HepG2 (cell line): ENCODE measurements at regions not wholly inside any gene's neighbourhood (a gene's known extent, or its start where the extent isn't known, plus 50 kb on each side); places are given as distances from the start of the nearest gene placed in this dataset.

ENCODE experiments used
- ATAC-seq: fragments of 200-7000 bp; cut with Tn5 transposase; 3 replicates; pipeline ENCODE4 v1.9.1; 2020; ENCODE audit warnings: mild to moderate bottlenecking, moderate library complexity
- BruUV-seq: library from RNA; stranded (reverse); fragments of 400-500 nt; replicated peaks from 2 replicates; lab custom pipeline; 2021; lab: Mats Ljungman, UMichigan
- CTCF ChIA-PET: fragments of 300-600 bp; formaldehyde crosslinking; extraction: SDS; loops from one replicate; lab custom pipeline; 2021; ENCODE audit warnings: low total read pairs, inconsistent platforms, low intra/inter-chr PET ratio; lab: Yijun Ruan, JAX
- POLR2A ChIA-PET: fragments of 350-600 bp; sonication (Branson Sonifier 250); formaldehyde crosslinking; loops from one replicate; lab custom pipeline; 2020; ENCODE audit warnings: antibody characterized with exemption, inconsistent platforms; lab: Yijun Ruan, JAX
- DNase-seq: peaks from one replicate; pipeline ENCODE4 v3.0.0-alpha.2; 2015; ENCODE audit warnings: low spot score
- FAIRE-seq: peaks from 3 replicates; lab custom pipeline; 2011; peaks lifted over from hg19 to GRCh38; lab: Jason Lieb, UNC
- H2AFZ ChIP-seq: one replicate; pipeline ENCODE4 v1.6.1; 2011; ENCODE audit warnings: low read length, inconsistent platforms
- H3K27ac ChIP-seq: fragments of 300-600 bp; 3 replicates; pipeline ENCODE4 v1.8.0; 2011; ENCODE audit warnings: mixed run types, mild to moderate bottlenecking, mixed read lengths, low read length, inconsistent platforms; ENCODE audit not compliant: insufficient read depth; ENCODE audit errors: extremely low read length
- H3K27me3 ChIP-seq, 2 experiments: fragments of 200-600 bp in 1 of 2; 2 replicates in 1 of 2; 3 replicates in 1 of 2; pipeline versions ENCODE4 v1.6.0 to v1.8.0; 2011; ENCODE audit warnings: low read length in 2 of 2, mild to moderate bottlenecking in 2 of 2, moderate library complexity in 2 of 2, inconsistent platforms in 1 of 2; ENCODE audit not compliant: insufficient read depth in 2 of 2, control insufficient read depth in 1 of 2
- H3K36me3 ChIP-seq, 2 experiments: fragments of 200-600 bp in 1 of 2; replicated peaks in 1 of 2; 2 replicates in 1 of 2; 3 replicates in 1 of 2; pipeline versions ENCODE4 v1.5.1 to v1.8.0; 2011; ENCODE audit warnings: low read length in 2 of 2, inconsistent platforms in 1 of 2; ENCODE audit not compliant: insufficient read depth in 2 of 2, control insufficient read depth in 1 of 2
- H3K4me1 ChIP-seq: 2 replicates; pipeline ENCODE4 v1.5.1; 2012; ENCODE audit warnings: low read length, inconsistent platforms; ENCODE audit not compliant: insufficient read depth
- H3K4me2 ChIP-seq: 2 replicates; pipeline ENCODE4 v1.6.0; 2011; ENCODE audit warnings: low read depth, low read length, inconsistent platforms
- H3K4me3 ChIP-seq, 3 experiments: fragments of 200-600 bp in 1 of 3; sonication (generic), shearing (Covaris generic) in 1 of 3; replicated peaks in 1 of 3; 2 replicates each; pipeline ENCODE4 v1.5.1; 2011 to 2016; ENCODE audit warnings: low read length in 3 of 3, inconsistent platforms in 2 of 3, low read depth in 2 of 3, mild to moderate bottlenecking in 2 of 3, control low read depth in 1 of 3, mixed read lengths in 1 of 3; ENCODE audit not compliant: insufficient read depth in 1 of 3
- H3K79me2 ChIP-seq: one replicate; pipeline ENCODE4 v1.6.1; 2011; ENCODE audit warnings: low read length, inconsistent platforms; ENCODE audit not compliant: insufficient read depth
- H3K9ac ChIP-seq: 2 replicates; pipeline ENCODE4 v1.6.0; 2011; ENCODE audit warnings: mild to moderate bottlenecking, low read depth, low read length, inconsistent platforms; ENCODE audit not compliant: insufficient read depth
- H3K9me3 ChIP-seq: 2 replicates; pipeline ENCODE4 v1.5.1; 2012; ENCODE audit warnings: mild to moderate bottlenecking, low read length
- H4K20me1 ChIP-seq: 2 replicates; pipeline ENCODE4 v1.6.0; 2011; ENCODE audit warnings: inconsistent platforms, mild to moderate bottlenecking, low read length, moderate library complexity; ENCODE audit not compliant: insufficient read depth
- AHR ChIP-seq: IDR thresholded peaks from 2 replicates; pipeline ENCODE4 v1.6.1; 2018; ENCODE audit warnings: missing genetic modification reagents, missing compliant biosample characterization
- ARID5B ChIP-seq: IDR thresholded peaks from 2 replicates; pipeline ENCODE4 v1.4.0; 2020; ENCODE audit warnings: mild to moderate bottlenecking, missing genetic modification reagents
- HMGXB3 ChIP-seq: sonication (generic); formaldehyde crosslinking; IDR thresholded peaks from 2 replicates; pipeline ENCODE4 v1.4.0; 2020; ENCODE audit warnings: missing genetic modification reagents, borderline replicate concordance
- HOXA7 ChIP-seq: sonication (generic); formaldehyde crosslinking; IDR thresholded peaks from 2 replicates; pipeline ENCODE4 v1.8.1; 2022; ENCODE audit warnings: mild to moderate bottlenecking, missing genetic modification reagents, moderate library complexity
- MAFK ChIP-seq, 2 experiments: IDR thresholded peaks in 1 of 2; conservative IDR thresholded peaks in 1 of 2; 2 replicates each; pipeline ENCODE4 v1.6.1; 2011; ENCODE audit warnings: improper control_type of control experiment in 2 of 2, low read length in 2 of 2
- MEIS1 ChIP-seq: sonication (generic); formaldehyde crosslinking; IDR thresholded peaks from 2 replicates; pipeline ENCODE4 v1.9.0; 2021; ENCODE audit warnings: mild to moderate bottlenecking, missing genetic modification reagents, moderate library complexity, borderline replicate concordance
- RAD21 ChIP-seq: fragments of 450-650 bp; formaldehyde crosslinking; IDR thresholded peaks from 2 replicates; pipeline ENCODE4 v1.5.0; 2020; ENCODE audit warnings: mild to moderate bottlenecking
- SNAI1 ChIP-seq: sonication (generic); formaldehyde crosslinking; IDR thresholded peaks from 2 replicates; pipeline ENCODE4 v1.5.0; 2020; ENCODE audit warnings: mild to moderate bottlenecking, missing genetic modification reagents, borderline replicate concordance
- TCF12 ChIP-seq, 2 experiments: fragments of 450-650 bp in 1 of 2; sonication (generic) in 1 of 2; formaldehyde crosslinking in 1 of 2; IDR thresholded peaks; 2 replicates each; pipeline versions ENCODE4 v1.6.1 to v1.8.0; 2017 to 2022; ENCODE audit warnings: antibody characterized with exemption in 1 of 2, mild to moderate bottlenecking in 1 of 2, missing genetic modification reagents in 1 of 2, moderate library complexity in 1 of 2
- TSC22D2 ChIP-seq: sonication (generic); formaldehyde crosslinking; IDR thresholded peaks from 2 replicates; pipeline ENCODE4 v1.5.1; 2020; ENCODE audit warnings: missing genetic modification reagents, mild to moderate bottlenecking, borderline replicate concordance
- ZFP37 ChIP-seq: sonication (generic); formaldehyde crosslinking; IDR thresholded peaks from 2 replicates; pipeline ENCODE4 v1.4.0; 2020; ENCODE audit warnings: missing genetic modification reagents, borderline replicate concordance
- ZNF138 ChIP-seq: sonication (generic); formaldehyde crosslinking; IDR thresholded peaks from 2 replicates; pipeline ENCODE4 v1.5.0; 2020; ENCODE audit warnings: mild to moderate bottlenecking, low read depth, missing genetic modification reagents
- ZNF557 ChIP-seq: sonication (generic); formaldehyde crosslinking; IDR thresholded peaks from 2 replicates; pipeline ENCODE4 v1.4.0; 2020; ENCODE audit warnings: missing genetic modification reagents
- ZNF777 ChIP-seq: sonication (generic); formaldehyde crosslinking; IDR thresholded peaks from 2 replicates; pipeline ENCODE4 v1.4.0; 2020; ENCODE audit warnings: missing genetic modification reagents
- WGBS: methylation state at CpG from one replicate; pipeline ENCODE4 v1.1.6; 2017; ENCODE audit warnings: low lambda C conversion rate; 5-methylcytosine and 5-hydroxymethylcytosine counted together
- in situ Hi-C: cut with HindIII; loops from 2 replicates; pipeline ENCODE4 v1.10.0; 2017; ENCODE audit warnings: low pct_unique_long_range_greater_than_20kb; ENCODE audit not compliant: extremely low pct_ligation_motif_present
- intact Hi-C: fragments of 100-400 bp; cut with micrococcal nuclease; formaldehyde crosslinking; loops from one replicate; pipeline ENCODE4 v1.10.0; 2022; ENCODE audit not compliant: unreplicated experiment

GRCh38 chrX:120769576-120770341, 105.9 kb downstream of the CT47B1 start (continued):
- TF ChIP-seq ARID5B (CRISPR knock-in tag) (peak; percentile 21; the same call in 1 of the 2 replicates), AHR (CRISPR knock-in tag) (no peak), RAD21 (CRISPR knock-in tag) (peak; percentile 41; the same call in 1 of the 2 replicates), MAFK (conservative IDR thresholded peaks at IDR 0.05 in 1 of 2, IDR thresholded peaks at IDR 0.05 in 1 of 2; ENCODE audit: low read length in 2 of 2) (0 out of 4 replicates have a peak, but pooled peaks of 1 of the 2 experiments have one; percentile 12), MEIS1 (CRISPR knock-in tag) (no peak)

- in situ Hi-C loops (no loop called here), intact Hi-C loops (no loop called here)
- no TSS peak for BruUV-seq
- no peak for ATAC-seq
- no peaks in the 10 kb centered on the region for H3K27me3 ChIP-seq
- H4K20me1 ChIP-seq = no peaks in the 10 kb centered on the region
- ChIA-PET CTCF (no interaction called here), POLR2A (no interaction called here)
- no peak for FAIRE-seq
- peaks cover 7% of the 10 kb centered on the region for H3K4me1 ChIP-seq
- H3K9ac ChIP-seq = no peak overlapping the region
- 61% methylated on average over 2 of the region's 2 CpGs for WGBS
- no peaks in the 10 kb centered on the region for H3K79me2 ChIP-seq
- H3K36me3 ChIP-seq = no peaks in the 10 kb centered on the region
- no peaks in the 10 kb centered on the region for H3K9me3 ChIP-seq
- H3K4me3 ChIP-seq = no peak overlapping the region
- H2AFZ ChIP-seq = no peak overlapping the region
- DNase-seq = no peak
- H3K4me2 ChIP-seq = no peak overlapping the region
- no peak overlapping the region for H3K27ac ChIP-seq
- TF ChIP-seq ZNF777 (CRISPR knock-in tag) (no peak), ZNF138 (CRISPR knock-in tag) (no peak), HMGXB3 (CRISPR knock-in tag) (no peak), ZNF557 (no peak), TCF12 (IDR thresholded peaks at IDR 0.05) (no peak), TCF12 (CRISPR knock-in tag; IDR thresholded peaks at IDR 0.05) (no peak), HOXA7 (CRISPR knock-in tag) (no peak), MAFK (conservative IDR thresholded peaks at IDR 0.05 in 1 of 2, IDR thresholded peaks at IDR 0.05 in 1 of 2; ENCODE audit: low read length in 2 of 2) (no peak), ZFP37 (no peak), TSC22D2 (CRISPR knock-in tag) (no peak), SNAI1 (CRISPR knock-in tag) (no peak)
These were observed 107.0 kb downstream of the CT47B1 start for GRCh38 chrX:120768681-120769080.
